ENCODE measurements at regions not wholly inside any gene's neighbourhood (a gene's known extent, or its start where the extent isn't known, plus 50 kb on each side); places are given as distances from the start of the nearest gene placed in this dataset.

DNA sequence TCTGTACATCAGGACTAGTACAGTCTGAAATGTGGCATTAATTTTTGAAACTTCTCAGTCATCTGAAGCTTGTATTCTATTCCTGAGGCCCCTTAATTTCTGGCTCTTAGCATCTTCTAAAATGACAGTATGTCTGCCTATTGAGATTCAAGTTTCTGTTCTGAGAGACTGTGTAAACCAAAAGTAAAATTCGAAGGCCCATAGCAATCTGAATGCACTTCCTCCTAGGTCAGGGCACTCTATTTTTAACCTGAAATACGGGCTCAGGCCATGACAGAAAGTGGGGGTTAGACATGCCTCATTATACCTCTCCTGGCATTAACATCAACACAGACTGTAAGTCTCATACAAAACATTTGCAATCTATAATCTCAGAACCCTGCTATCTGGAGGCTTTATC, 584.4 kb downstream of the KLHL4 start:
- no peaks in the 10 kb centered on the region for H3K36me3 ChIP-seq (replicated peaks; ENCODE audit: insufficient read depth, low read depth)
- no peak overlapping the region for H3K27ac ChIP-seq
- 72% methylated on average over 2 of the region's 2 CpGs for WGBS (ENCODE audit: low lambda C conversion rate, missing lambda C conversion rate)
- TF ChIP-seq EZH2 (IDR thresholded peaks at IDR 0.05; ENCODE audit: borderline replicate concordance) (no peak), CTCF (IDR thresholded peaks at IDR 0.05; ENCODE audit: poor library complexity) (no peak), EZH2phosphoT487 (IDR thresholded peaks at IDR 0.05; ENCODE audit: low read depth, severe bottlenecking, unreplicated experiment) (no peak)
- H3K4me1 ChIP-seq (ENCODE audit: insufficient read depth) = no peaks in the 10 kb centered on the region
- no peak overlapping the region for H3K4me2 ChIP-seq
- no peak overlapping the region for H2AFZ ChIP-seq
- no peaks in the 10 kb centered on the region for H3K79me2 ChIP-seq
- no peaks in the 10 kb centered on the region for H3K9me3 ChIP-seq (ENCODE audit: low read depth)
- no peaks in the 10 kb centered on the region for H3K27me3 ChIP-seq
- DNase-seq (ENCODE audit: low spot score) = no peak
- no peak overlapping the region for H3K4me3 ChIP-seq
- H4K20me1 ChIP-seq (ENCODE audit: insufficient read depth, poor library complexity, severe bottlenecking) = no peaks in the 10 kb centered on the region
- no peaks in the 10 kb centered on the region for H3K9me2 ChIP-seq (replicated peaks; ENCODE audit: insufficient read depth)

DNA sequence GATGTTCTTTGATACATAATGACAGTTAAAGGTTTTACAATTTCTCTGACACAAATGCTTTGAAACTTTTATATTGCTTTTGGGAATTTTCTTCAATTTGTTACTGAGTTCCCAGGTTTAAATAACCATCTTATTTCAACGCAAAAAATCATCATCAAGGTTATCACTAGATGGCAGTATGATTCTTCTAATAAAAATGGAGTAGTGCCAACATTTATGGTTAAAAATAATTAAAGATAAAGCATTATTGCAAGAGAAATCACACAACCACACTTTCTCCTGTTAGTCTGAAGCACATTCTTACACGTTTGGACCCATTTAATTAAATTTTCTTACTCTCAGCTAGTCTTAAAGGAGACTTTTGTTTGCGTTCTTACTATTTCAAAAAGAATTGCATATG, 611.3 kb upstream of the CPXCR1 start:
- no peak overlapping the region for H3K4me3 ChIP-seq
- H2AFZ ChIP-seq = peak overlapping the region; percentile 22
- no peaks in the 10 kb centered on the region for H3K9me2 ChIP-seq (replicated peaks; ENCODE audit: insufficient read depth)
- peak; percentile 55 for TF ChIP-seq CTCF (IDR thresholded peaks at IDR 0.05; ENCODE audit: poor library complexity)
- TF ChIP-seq EZH2 (IDR thresholded peaks at IDR 0.05; ENCODE audit: borderline replicate concordance) = no peak
- H3K4me2 ChIP-seq = peak overlapping the region; percentile 33
- no peaks in the 10 kb centered on the region for H3K9me3 ChIP-seq (ENCODE audit: low read depth)
- WGBS (ENCODE audit: low lambda C conversion rate, missing lambda C conversion rate) = 30% methylated on average over 3 of the region's 3 CpGs
- H3K27me3 ChIP-seq = no peaks in the 10 kb centered on the region
- no peaks in the 10 kb centered on the region for H4K20me1 ChIP-seq (ENCODE audit: insufficient read depth, poor library complexity, severe bottlenecking)
- no peaks in the 10 kb centered on the region for H3K36me3 ChIP-seq (replicated peaks; ENCODE audit: insufficient read depth, low read depth)
- no peaks in the 10 kb centered on the region for H3K79me2 ChIP-seq
- peaks cover 6% of the 10 kb centered on the region for H3K4me1 ChIP-seq (ENCODE audit: insufficient read depth)
- DNase-seq (ENCODE audit: low spot score) = peak; percentile 16
- no peak overlapping the region for H3K27ac ChIP-seq

- Histone ChIP-seq H3K79me2 (no peaks in the 10 kb centered on the region), H3K27ac (no peak overlapping the region), H3K4me3 (no peak overlapping the region), H2AFZ (peak overlapping the region; percentile 22), H3K9me2 (replicated peaks; ENCODE audit: insufficient read depth) (no peaks in the 10 kb centered on the region), H3K4me1 (ENCODE audit: insufficient read depth) (peaks cover 6% of the 10 kb centered on the region), H3K9me3 (ENCODE audit: low read depth) (no peaks in the 10 kb centered on the region), H3K36me3 (replicated peaks; ENCODE audit: insufficient read depth, low read depth) (no peaks in the 10 kb centered on the region), H3K4me2 (peak overlapping the region; percentile 33), H3K27me3 (no peaks in the 10 kb centered on the region), H4K20me1 (ENCODE audit: insufficient read depth, poor library complexity, severe bottlenecking) (no peaks in the 10 kb centered on the region)
- 64% methylated on average over 3 of the region's 3 CpGs for WGBS (ENCODE audit: low lambda C conversion rate, missing lambda C conversion rate)
- DNase-seq (ENCODE audit: low spot score) = peak; percentile 16
- TF ChIP-seq CTCF (IDR thresholded peaks at IDR 0.05; ENCODE audit: poor library complexity) (no peak), EZH2phosphoT487 (IDR thresholded peaks at IDR 0.05; ENCODE audit: low read depth, severe bottlenecking, unreplicated experiment) (no peak), EZH2 (IDR thresholded peaks at IDR 0.05; ENCODE audit: borderline replicate concordance) (no peak)
Observed at GRCh38 chrX:88136328-88136727, 610.7 kb upstream of the CPXCR1 start.

- Histone ChIP-seq H3K4me1 (ENCODE audit: insufficient read depth) (no peaks in the 10 kb centered on the region), H3K9me2 (replicated peaks; ENCODE audit: insufficient read depth) (no peaks in the 10 kb centered on the region), H3K4me3 (no peak overlapping the region), H3K27me3 (no peaks in the 10 kb centered on the region), H3K4me2 (no peak overlapping the region), H3K79me2 (no peaks in the 10 kb centered on the region), H4K20me1 (ENCODE audit: insufficient read depth, poor library complexity, severe bottlenecking) (no peaks in the 10 kb centered on the region), H3K9me3 (ENCODE audit: low read depth) (no peaks in the 10 kb centered on the region), H2AFZ (no peak overlapping the region), H3K27ac (no peak overlapping the region), H3K36me3 (replicated peaks; ENCODE audit: insufficient read depth, low read depth) (no peaks in the 10 kb centered on the region)
- 92% methylated on average over 1 of the region's 1 CpG for WGBS (ENCODE audit: low lambda C conversion rate, missing lambda C conversion rate)
- DNase-seq (ENCODE audit: low spot score) = no peak
- no peak for TF ChIP-seq EZH2phosphoT487 (IDR thresholded peaks at IDR 0.05; ENCODE audit: low read depth, severe bottlenecking, unreplicated experiment)
- TF ChIP-seq CTCF (IDR thresholded peaks at IDR 0.05; ENCODE audit: poor library complexity) = no peak
- no peak for TF ChIP-seq EZH2 (IDR thresholded peaks at IDR 0.05; ENCODE audit: borderline replicate concordance)
Observed at GRCh38 chrX:88146577-88146976, 600.4 kb upstream of the CPXCR1 start.
